ENCODE measurements at regions not wholly inside any gene's neighbourhood (a gene's known extent, or its start where the extent isn't known, plus 50 kb on each side); places are given as distances from the start of the nearest gene placed in this dataset.

DNA sequence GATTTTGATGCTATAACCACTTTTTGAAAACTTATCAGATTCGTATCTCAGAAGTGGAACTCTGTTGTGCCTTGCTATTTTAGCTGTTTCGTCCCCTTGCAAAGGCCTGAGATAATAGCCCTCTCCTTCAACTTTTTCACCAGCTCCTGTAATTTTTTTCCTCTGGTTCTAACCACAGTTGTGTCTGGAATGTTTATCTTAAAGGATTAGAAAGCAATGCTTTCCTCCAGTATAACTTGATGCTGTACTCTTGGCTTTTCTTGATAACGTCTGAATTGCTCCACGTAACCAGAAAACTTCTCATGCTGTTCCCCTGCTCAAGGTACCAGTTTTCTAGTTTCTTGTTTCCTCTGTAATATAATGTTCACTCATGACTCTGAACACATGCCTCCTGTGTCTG is 209.4 kb downstream of the DTWD2 start:
- no peak for DNase-seq

- DNase-seq: no peak
These were observed 211.1 kb downstream of the DTWD2 start for GRCh38 chr5:118777189-118777736.

DNA sequence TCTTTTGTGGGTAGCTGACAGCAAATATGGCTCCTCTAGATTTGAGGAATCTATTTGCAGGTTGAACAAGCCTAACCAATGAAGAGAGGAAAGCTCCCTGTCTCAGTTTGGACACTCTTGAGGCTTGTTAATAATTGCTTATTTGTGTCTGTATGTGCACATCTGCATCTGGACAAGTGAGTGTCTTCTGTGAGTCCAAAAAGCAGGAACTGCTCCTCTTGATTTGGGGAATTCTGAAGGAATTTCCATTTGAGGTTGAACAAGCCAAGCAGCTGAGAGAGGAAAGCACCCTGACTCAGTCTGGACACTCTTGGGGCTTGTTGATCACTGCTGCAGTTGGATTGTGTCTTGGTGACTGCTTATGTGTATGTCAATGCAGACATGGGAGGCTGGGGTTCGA is 211.6 kb downstream of the DTWD2 start:
- DNase-seq: no peak

- no peak for DNase-seq
These were observed 212.4 kb downstream of the DTWD2 start for GRCh38 chr5:118775790-118776499.

- DNase-seq: no peak
These were observed 219.7 kb downstream of the DTWD2 start for GRCh38 chr5:118768607-118769175.

GRCh38 chr5:118762291-118762690 is 226.1 kb downstream of the DTWD2 start:
- DNase-seq: no peak

DNA sequence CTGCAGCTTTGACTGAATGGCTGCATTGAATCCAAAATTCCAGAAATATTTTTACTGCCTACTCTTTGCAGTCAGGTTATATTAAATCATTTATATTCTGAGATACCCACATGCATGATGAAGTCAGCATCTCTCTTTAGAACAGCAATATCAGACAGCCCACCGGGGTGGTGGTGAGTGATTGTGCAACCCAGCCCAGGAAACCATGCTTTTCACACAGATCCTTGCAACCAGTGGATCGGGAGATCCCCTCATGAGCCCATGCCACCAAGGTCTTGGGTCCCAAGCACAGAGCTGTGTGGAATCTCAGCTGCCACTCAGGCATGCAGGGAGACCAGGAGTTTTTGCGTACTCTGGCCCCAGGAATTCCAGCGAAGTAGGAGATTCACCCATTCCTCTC is 226.5 kb downstream of the DTWD2 start:
- DNase-seq: no peak

DNA sequence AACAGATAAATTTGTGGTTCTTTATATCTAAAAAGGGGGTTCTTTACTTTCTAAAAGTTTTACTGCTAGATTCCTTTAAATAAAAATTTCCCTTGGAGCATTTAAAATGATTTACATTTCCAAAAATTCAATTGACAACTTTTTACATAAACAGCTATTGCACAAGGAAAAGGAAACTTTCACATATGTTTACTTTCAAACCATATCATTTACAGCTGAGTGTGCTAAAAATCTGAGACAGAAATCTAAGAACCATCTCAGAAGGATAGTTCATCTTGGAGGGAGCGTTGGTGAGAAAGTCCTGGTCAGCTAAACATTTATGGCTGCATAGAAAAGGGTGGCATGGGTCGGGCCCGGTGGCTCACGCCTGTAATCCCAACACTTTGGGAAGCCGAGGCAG is 235.4 kb downstream of the DTWD2 start:
- DNase-seq: no peak

- no peak for DNase-seq
These were observed 252.0 kb downstream of the DTWD2 start for GRCh38 chr5:118736396-118736795.

DNA sequence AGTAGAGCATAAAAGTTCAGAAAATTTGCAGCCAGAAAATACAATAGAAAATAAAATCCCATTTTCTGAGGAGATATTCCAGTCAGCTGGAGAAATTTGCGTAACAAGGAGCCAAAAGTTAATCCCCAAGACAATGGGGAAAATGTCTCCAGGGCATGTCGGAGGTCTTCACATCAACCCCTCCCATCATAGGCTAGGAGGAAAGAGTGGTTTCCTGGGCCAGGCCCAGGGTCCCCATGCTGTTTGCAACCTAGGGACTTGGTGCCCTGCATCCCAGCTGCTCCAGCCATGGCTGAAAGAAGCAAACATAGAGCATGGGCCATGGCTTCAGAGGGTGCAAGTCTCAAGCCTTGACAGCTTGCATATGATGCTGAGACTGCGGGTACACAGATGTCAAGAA is 255.0 kb downstream of the DTWD2 start:
- no peak for DNase-seq

- no peak for DNase-seq
These were observed 260.2 kb downstream of the DTWD2 start for GRCh38 chr5:118728191-118728590.

DNA sequence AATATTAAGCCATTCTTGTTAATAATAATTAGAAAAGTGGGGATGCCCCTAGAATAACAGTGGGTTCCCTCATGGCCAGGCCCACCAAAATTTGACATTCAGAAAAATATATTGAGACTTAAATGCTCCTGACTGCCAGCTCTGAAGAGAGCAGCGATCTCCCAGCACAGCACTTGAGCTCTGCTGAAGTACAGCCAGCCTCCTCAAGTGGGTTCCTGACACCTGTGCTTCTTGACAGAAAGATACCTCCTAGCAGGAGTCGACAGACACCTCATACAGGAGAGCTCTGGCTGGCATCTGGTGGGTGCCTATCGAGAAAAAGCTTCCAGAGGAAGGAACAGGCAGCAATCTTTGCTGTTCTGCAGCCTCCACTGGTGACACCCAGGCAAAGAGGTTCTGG is 261.5 kb downstream of the DTWD2 start:
- no peak for DNase-seq

DNA sequence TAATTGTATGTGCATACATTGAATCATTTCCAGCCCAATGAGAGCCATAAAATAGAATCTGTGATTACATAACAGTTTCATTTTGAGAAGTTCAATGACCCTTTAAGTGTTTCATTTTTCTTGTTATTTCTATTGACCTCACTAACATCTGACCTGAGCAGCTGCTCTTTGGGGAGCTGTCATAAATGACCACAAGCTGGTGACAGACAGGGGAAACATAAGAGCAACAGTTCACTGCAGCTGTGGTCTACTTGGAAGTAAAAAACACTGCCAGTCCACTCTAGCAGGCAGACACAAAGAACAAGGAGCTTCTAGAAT is 265.4 kb downstream of the DTWD2 start:
- DNase-seq: no peak

DNA sequence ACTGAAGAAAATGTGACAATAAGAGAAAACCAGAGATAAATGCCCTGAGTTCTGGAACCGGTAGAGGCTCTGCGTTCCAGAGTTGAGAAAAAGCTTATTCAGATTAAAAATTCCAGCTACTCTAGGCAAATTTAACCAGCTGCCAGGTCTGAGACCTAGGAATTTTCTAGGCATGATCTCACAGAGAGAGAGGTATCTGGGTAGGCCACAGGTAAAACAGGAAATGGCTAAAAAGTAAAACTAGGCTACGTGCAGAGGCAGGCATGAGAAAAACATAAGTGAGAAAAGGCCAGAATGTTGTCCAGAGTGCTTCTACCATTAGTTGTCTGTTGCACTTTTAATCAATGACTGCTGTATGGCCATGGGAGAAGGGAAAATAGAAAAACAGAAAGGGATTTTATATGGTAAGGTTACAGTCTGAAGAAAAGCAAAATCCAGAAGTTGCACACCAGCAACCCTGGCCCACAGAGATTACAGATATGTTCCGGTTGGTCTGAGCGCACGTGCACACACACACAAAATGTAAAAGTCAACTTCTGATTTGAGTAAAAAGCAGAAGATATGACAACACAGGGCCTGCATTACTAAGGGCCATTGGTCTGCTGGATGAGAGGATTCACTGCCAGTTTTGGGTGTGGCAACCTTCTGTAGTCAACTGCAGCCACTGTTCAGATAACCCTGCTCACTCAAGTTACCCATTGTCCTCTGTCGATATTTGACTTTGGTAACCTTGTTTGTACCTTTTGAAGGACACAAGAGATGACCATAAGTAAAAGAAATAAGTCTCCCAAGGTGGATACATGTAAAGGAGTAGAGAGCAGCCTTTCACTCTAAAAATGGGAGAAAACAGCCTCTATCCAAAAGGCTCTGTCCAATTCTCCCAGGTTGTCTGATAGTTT is 266.0 kb downstream of the DTWD2 start:
- DNase-seq: no peak

DNA sequence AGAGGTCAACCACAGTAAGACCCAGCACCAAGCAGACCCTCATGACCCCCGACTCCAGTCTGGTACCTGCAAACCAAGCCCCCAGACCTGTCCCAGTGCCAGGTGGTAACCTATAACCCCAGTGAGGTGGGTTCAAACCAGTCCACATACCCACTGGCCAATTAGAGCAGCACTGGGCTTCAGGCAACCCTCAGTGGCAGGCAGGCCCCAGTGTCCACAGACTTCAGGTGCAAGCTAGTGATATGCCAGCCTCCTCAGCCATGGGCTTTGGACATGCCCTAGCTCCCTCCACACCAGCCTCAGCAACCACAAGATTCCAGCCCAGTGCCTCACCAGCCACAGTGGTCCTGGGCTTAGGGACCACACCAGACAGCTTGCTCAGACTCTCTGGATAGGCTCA is 276.6 kb downstream of the DTWD2 start:
- no peak for DNase-seq

DNA sequence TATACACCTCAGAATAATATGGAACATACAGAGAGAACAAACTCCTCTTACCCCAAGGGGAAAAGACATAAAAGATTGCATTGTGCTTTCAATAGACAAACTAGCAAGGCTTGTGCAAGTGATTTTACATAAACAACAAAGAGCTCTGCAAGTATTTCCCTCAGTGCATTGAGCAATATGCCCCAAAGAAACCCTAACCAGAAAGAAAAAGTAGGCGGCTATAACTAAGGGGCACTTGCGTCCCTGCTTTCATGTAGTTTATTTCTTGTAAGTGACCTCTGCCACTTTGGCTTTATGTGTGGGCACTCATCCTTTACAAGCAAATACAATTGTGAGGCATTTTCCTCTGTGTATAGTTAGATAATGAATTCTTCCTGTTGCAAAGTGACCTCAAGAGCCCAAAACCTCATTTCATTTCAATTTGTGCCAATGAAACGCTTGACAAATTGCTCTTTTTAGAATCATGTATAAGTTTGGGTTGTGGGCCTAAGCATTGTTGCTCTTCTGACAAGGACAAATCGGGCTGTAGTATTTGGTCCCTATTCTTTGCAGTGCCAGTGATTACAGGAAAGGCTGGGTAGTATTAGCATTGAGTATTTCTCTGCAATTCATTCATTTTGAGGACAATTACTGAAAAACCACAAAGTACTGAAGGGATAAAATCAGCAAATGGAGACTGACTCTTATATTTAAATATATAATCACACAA is 282.2 kb downstream of the DTWD2 start:
- no peak for DNase-seq

- no peak for DNase-seq
These were observed 285.1 kb downstream of the DTWD2 start for GRCh38 chr5:118703241-118703640.

DNA sequence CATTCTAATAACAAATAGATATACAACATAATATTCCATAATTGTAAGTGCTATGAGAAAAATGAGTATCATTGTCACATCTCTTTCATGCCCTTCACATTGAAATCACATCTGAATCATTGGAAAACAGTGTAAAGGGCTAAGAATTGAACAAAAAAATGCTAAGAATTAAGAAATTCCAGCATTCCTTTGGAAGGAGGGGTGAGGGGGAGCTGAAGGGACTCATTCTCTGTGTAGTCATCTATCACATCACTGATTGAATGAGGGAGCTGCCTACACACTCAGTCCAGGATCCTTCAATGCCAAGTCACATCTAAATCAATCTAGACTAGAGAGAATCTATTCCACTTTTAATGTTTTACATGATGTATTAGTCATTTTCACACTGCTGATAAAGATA is 286.6 kb downstream of the DTWD2 start:
- no peak for DNase-seq

DNA sequence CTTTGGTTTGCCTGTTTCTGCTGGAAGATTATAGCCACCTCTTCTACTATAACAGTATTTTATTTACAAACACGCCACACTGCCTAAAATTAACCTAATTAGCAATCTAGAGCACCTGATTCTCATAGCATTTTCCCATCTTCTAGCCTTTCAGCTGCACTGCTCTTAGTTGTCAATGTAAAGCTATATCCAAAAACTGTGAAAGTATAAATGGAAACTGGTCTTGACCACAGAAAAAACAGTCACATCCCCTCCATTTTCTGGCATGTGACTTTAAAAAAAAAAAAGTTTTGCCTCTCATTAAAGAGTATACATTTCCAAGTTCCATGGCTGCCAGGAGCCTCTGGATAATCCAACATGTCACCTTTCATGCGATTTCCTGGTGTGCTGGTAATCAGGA is 287.8 kb downstream of the DTWD2 start:
- DNase-seq: no peak

DNA sequence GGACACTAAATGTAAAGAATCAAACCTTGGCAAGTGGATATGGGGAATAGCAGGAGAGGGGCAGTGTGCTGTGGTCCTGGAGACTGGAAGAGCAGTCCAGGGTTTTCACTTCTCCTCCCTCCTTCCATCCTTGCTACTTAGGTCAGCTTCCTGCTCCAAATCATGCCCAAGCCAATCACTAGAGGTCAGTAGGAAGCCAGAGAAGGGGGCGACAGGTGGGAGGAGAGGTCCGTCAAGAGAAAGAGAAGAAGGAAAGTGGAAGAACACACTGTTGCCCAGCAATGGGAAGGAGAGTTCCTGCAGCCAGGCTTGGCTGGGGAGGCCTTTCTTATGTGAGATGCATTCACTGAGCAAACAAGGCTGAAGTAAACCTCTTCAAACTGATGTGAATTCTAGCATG is 289.6 kb downstream of the DTWD2 start:
- DNase-seq: no peak

- no peak for DNase-seq
These were observed 292.3 kb downstream of the DTWD2 start for GRCh38 chr5:118696076-118696475.

DNA sequence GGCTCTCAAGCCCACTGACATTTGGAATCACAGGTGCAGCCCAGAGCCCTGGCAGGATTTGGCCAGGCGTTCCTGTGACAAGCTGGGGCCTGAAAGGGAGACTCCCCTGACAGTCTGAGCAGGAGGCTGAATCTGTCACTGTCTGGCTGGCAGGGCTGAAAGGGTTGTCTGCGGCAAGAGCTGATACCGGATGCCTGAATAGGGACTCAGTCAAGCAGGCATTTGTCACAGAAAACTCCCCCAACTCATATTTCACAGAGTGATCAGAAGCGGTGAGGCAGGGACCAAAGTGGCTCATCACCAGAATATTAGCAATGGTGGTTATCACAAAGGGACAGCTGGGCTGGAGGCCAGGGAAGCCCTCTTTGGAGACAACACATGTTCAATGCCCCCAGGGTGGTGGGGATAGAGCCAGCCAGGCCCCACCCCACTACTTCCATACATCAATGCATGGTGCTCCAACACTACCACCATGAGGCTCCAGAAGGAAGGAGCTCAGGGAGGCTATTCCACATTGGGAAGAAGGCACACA is 295.5 kb downstream of the DTWD2 start:
- DNase-seq: peak in 1 of 2 experiments; percentile 19
